GM12878 (cell line): ENCODE measurements at regions not wholly inside any gene's neighbourhood (a gene's known extent, or its start where the extent isn't known, plus 50 kb on each side); places are given as distances from the start of the nearest gene placed in this dataset.

Experiments
- ATAC-seq: fragments of 200-7000 bp; cut with Tn5 transposase; 3 replicates; pipeline ENCODE4 v1.9.1; 2020; ENCODE audit warnings: mild to moderate bottlenecking, moderate library complexity
- BruUV-seq: library from RNA; stranded (reverse); fragments of 400-500 nt; replicated peaks from 2 replicates; lab custom pipeline; 2021; lab: Mats Ljungman, UMichigan
- CTCF ChIA-PET: fragments of 300-600 bp; sonication (Branson Sonifier 250); formaldehyde crosslinking; extraction: SDS; loops from one replicate; lab custom pipeline; 2021; ENCODE audit warnings: inconsistent platforms; lab: Yijun Ruan, JAX
- POLR2A ChIA-PET: fragments of 350-600 bp; formaldehyde crosslinking; extraction: SDS; loops from one replicate; lab custom pipeline; 2021; ENCODE audit warnings: inconsistent platforms; lab: Charles Lee
- RAD21 ChIA-PET: fragments of 300-600 bp; sonication (Branson Sonifier 250); formaldehyde crosslinking; loops from one replicate; lab custom pipeline; 2023; ENCODE audit warnings: antibody characterized with exemption; ENCODE audit not compliant: unreplicated experiment; lab: Charles Lee
- SMC1A ChIA-PET: fragments of 300-600 bp; sonication (Branson Sonifier 250); formaldehyde crosslinking; loops from one replicate; lab custom pipeline; 2023; ENCODE audit not compliant: unreplicated experiment, uncharacterized antibody; lab: Charles Lee
- DNase-seq: peaks from one replicate; pipeline ENCODE4 v3.0.0-alpha.2; 2011; ENCODE audit warnings: low read depth, low spot score
- FAIRE-seq: peaks from 3 replicates; lab custom pipeline; 2011; peaks lifted over from hg19 to GRCh38; lab: Jason Lieb, UNC
- H2AFZ ChIP-seq: 2 replicates; pipeline ENCODE4 v1.6.0; 2011; ENCODE audit warnings: low read depth, low read length, control low read depth; ENCODE audit not compliant: control insufficient read depth
- H3K27ac ChIP-seq: 2 replicates; pipeline ENCODE4 v1.5.1; 2011; ENCODE audit warnings: control low read depth; ENCODE audit not compliant: control insufficient read depth, insufficient read depth
- H3K27me3 ChIP-seq, 2 experiments: replicated peaks in 1 of 2; 2 replicates each; pipeline versions ENCODE4 v1.6.0 to v1.6.1; 2011; ENCODE audit warnings: low read length in 1 of 2; ENCODE audit not compliant: control insufficient read depth in 2 of 2, insufficient read depth in 2 of 2
- H3K36me3 ChIP-seq, 2 experiments: 2 replicates each; pipeline ENCODE4 v1.5.1; 2011; ENCODE audit warnings: low read length in 1 of 2; ENCODE audit not compliant: control insufficient read depth in 2 of 2, insufficient read depth in 2 of 2
- H3K4me1 ChIP-seq: 2 replicates; pipeline ENCODE4 v1.6.1; 2011; ENCODE audit warnings: mild to moderate bottlenecking, low read length, moderate library complexity, mixed read lengths; ENCODE audit not compliant: control insufficient read depth, insufficient read depth
- H3K4me2 ChIP-seq: 2 replicates; pipeline ENCODE4 v1.6.0; 2011; ENCODE audit warnings: control low read depth; ENCODE audit not compliant: control insufficient read depth, insufficient read depth
- H3K4me3 ChIP-seq: fragments of 200-600 bp; sonication (generic); 2 replicates; pipeline ENCODE4 v1.5.1; 2016
- H3K79me2 ChIP-seq: 2 replicates; pipeline ENCODE4 v1.6.0; 2011; ENCODE audit warnings: low read length; ENCODE audit not compliant: control insufficient read depth, insufficient read depth
- H3K9ac ChIP-seq: 2 replicates; pipeline ENCODE4 v1.8.0; 2011; ENCODE audit warnings: low read length, control low read depth, mixed read lengths; ENCODE audit not compliant: control insufficient read depth, insufficient read depth
- H3K9me3 ChIP-seq: replicated peaks from 3 replicates; pipeline ENCODE4 v1.5.1; 2011; ENCODE audit warnings: mild to moderate bottlenecking, low read length; ENCODE audit not compliant: control insufficient read depth, insufficient read depth
- H4K20me1 ChIP-seq: 2 replicates; pipeline ENCODE4 v1.6.0; 2011; ENCODE audit not compliant: control insufficient read depth, insufficient read depth
- BCL11A ChIP-seq: IDR thresholded peaks from 2 replicates; pipeline ENCODE4 v1.6.1; 2011; ENCODE audit warnings: low read depth, low read length
- FOS ChIP-seq: IDR thresholded peaks from 3 replicates; pipeline ENCODE4 v1.6.1; 2011; ENCODE audit warnings: borderline replicate concordance; ENCODE audit not compliant: insufficient read length; ENCODE audit errors: extremely low read depth
- KDM1A ChIP-seq: fragments of 200-600 bp; sonication (generic); IDR thresholded peaks from 2 replicates; pipeline ENCODE4 v1.6.1; 2016; ENCODE audit warnings: borderline replicate concordance
- PAX8 ChIP-seq: fragments of 450-650 bp; IDR thresholded peaks from 2 replicates; pipeline ENCODE4 v1.6.1; 2017; ENCODE audit warnings: mild to moderate bottlenecking, moderate library complexity
- PML ChIP-seq: IDR thresholded peaks from 2 replicates; pipeline ENCODE4 v1.6.1; 2012; ENCODE audit warnings: low read length, inconsistent platforms
- POLR2A ChIP-seq: IDR thresholded peaks from 2 replicates; pipeline ENCODE4 v1.6.1; 2011; ENCODE audit warnings: low read depth, mild to moderate bottlenecking, low read length
- SIN3A ChIP-seq: IDR thresholded peaks from 2 replicates; pipeline ENCODE4 v1.6.1; 2012; ENCODE audit warnings: low read depth, low read length, improper control_type of control experiment
- ZNF24 ChIP-seq: fragments of 450-650 bp; IDR thresholded peaks from 2 replicates; pipeline ENCODE4 v1.6.1; 2017; ENCODE audit warnings: antibody characterized with exemption, mild to moderate bottlenecking
- WGBS: methylation state at CpG from one replicate; pipeline ENCODE4 v1.1.6; 2016; ENCODE audit warnings: low lambda C conversion rate; ENCODE audit not compliant: insufficient replicate concordance, insufficient coverage; ENCODE audit errors: missing lambda C conversion rate; 5-methylcytosine and 5-hydroxymethylcytosine counted together
- in situ Hi-C: fragments of 300-500 bp; cut with MboI; formaldehyde crosslinking; loops from 9 replicates; pipeline ENCODE4 v1.14.3; 2018; ENCODE audit warnings: mixed read lengths
- intact Hi-C: fragments of 100-400 bp; cut with micrococcal nuclease; formaldehyde crosslinking; loops from one replicate; pipeline ENCODE4 v1.14.2; 2022; ENCODE audit not compliant: unreplicated experiment
- TF ChIP-seq, protein P1 (sequence below): fragments of 450-650 bp; IDR thresholded peaks from 2 replicates; pipeline ENCODE4 v1.6.1; 2017; ENCODE audit warnings: borderline replicate concordance
- TF ChIP-seq, protein P2 (sequence below): fragments of 450-650 bp; IDR thresholded peaks from 2 replicates; pipeline ENCODE4 v1.6.1; 2018; ENCODE audit warnings: mild to moderate bottlenecking, low read depth, moderate library complexity; ENCODE audit not compliant: partially characterized antibody

DNA sequence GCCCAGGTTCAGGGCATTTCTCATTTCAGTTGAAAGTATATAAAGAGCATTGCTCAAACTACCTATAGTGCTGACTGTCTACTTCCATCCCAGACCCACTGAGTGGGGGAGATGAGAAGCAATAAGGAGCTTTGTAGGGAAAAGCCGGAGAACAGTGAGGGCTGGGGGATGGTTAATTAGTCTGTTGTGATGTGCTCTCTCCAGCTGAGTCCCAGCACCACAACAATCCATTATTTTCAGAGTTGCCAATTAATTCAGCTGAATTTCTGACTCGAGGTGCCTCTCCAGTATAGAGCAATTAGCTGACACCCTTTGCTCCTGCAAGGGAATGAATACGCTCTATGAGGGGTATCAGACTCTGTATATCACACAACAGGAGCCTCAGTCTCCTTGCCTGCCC is 1118.6 kb downstream of the SORCS3 start:
- ATAC-seq (no peak), FAIRE-seq (no peak), DNase-seq (no peak)
- Histone ChIP-seq H2AFZ (no peak overlapping the region), H3K4me1 (no peaks in the 10 kb centered on the region), H3K9ac (no peak overlapping the region), H3K9me3 (no peaks in the 10 kb centered on the region), H3K79me2 (no peaks in the 10 kb centered on the region), H3K27ac (no peak overlapping the region), H3K4me3 (no peak overlapping the region), H3K4me2 (no peak overlapping the region), H4K20me1 (no peaks in the 10 kb centered on the region), H3K36me3 (no peaks in the 10 kb centered on the region), H3K27me3 (no peaks in the 10 kb centered on the region)
- no TSS peak for BruUV-seq
- in situ Hi-C loops, result no loop called here
- no peak for TF ChIP-seq KDM1A
- TF ChIP-seq, protein P1, sequence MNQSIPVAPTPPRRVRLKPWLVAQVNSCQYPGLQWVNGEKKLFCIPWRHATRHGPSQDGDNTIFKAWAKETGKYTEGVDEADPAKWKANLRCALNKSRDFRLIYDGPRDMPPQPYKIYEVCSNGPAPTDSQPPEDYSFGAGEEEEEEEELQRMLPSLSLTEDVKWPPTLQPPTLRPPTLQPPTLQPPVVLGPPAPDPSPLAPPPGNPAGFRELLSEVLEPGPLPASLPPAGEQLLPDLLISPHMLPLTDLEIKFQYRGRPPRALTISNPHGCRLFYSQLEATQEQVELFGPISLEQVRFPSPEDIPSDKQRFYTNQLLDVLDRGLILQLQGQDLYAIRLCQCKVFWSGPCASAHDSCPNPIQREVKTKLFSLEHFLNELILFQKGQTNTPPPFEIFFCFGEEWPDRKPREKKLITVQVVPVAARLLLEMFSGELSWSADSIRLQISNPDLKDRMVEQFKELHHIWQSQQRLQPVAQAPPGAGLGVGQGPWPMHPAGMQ, result no peak
- no peak for TF ChIP-seq POLR2A
- no peak for TF ChIP-seq PML
- TF ChIP-seq BCL11A, result no peak
- TF ChIP-seq FOS, result no peak
- TF ChIP-seq, protein P2, sequence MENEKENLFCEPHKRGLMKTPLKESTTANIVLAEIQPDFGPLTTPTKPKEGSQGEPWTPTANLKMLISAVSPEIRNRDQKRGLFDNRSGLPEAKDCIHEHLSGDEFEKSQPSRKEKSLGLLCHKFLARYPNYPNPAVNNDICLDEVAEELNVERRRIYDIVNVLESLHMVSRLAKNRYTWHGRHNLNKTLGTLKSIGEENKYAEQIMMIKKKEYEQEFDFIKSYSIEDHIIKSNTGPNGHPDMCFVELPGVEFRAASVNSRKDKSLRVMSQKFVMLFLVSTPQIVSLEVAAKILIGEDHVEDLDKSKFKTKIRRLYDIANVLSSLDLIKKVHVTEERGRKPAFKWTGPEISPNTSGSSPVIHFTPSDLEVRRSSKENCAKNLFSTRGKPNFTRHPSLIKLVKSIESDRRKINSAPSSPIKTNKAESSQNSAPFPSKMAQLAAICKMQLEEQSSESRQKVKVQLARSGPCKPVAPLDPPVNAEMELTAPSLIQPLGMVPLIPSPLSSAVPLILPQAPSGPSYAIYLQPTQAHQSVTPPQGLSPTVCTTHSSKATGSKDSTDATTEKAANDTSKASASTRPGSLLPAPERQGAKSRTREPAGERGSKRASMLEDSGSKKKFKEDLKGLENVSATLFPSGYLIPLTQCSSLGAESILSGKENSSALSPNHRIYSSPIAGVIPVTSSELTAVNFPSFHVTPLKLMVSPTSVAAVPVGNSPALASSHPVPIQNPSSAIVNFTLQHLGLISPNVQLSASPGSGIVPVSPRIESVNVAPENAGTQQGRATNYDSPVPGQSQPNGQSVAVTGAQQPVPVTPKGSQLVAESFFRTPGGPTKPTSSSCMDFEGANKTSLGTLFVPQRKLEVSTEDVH, result no peak
- no peak for TF ChIP-seq SIN3A
- TF ChIP-seq PAX8, result no peak
- no peak for TF ChIP-seq ZNF24
- CTCF ChIA-PET, result no interaction called here
- intact Hi-C loops, result no loop called here
- RAD21 ChIA-PET, result no interaction called here
- POLR2A ChIA-PET, result no interaction called here
- SMC1A ChIA-PET, result no interaction called here
- 0% methylated on average over 3 of the region's 3 CpGs for WGBS
